WTC11 (cell line): ENCODE measurements at regions not wholly inside any gene's neighbourhood (a gene's known extent, or its start where the extent isn't known, plus 50 kb on each side); places are given as distances from the start of the nearest gene placed in this dataset.

Experiments used
- ATAC-seq: fragments of 200-7000 bp; cut with Tn5 transposase; 2 replicates; pipeline ENCODE4 v1.10.0; 2021; ENCODE audit warnings: mild to moderate bottlenecking, moderate library complexity
- CTCF ChIA-PET: fragments of 300-600 bp; sonication (Branson Sonifier 250); formaldehyde crosslinking; loops from one replicate; lab custom pipeline; 2021; ENCODE audit warnings: antibody characterized with exemption; lab: Charles Lee
- POLR2A ChIA-PET: fragments of 350-600 bp; sonication (Branson Sonifier 250); formaldehyde crosslinking; loops from one replicate; lab custom pipeline; 2021; ENCODE audit warnings: antibody characterized with exemption; lab: Charles Lee
- DNase-seq: peaks from one replicate; pipeline ENCODE4 v3.0.0; 2021; ENCODE audit warnings: low spot score
- H3K27ac Mint-ChIP-seq: 2 replicates; pipeline ENCODE4 v1.8.0; 2021; ENCODE audit warnings: mixed read lengths
- H3K27me3 Mint-ChIP-seq: 2 replicates; pipeline ENCODE4 v1.8.0; 2021; ENCODE audit warnings: low read depth, mild to moderate bottlenecking, moderate library complexity, mixed read lengths
- H3K36me3 Mint-ChIP-seq: 2 replicates; pipeline ENCODE4 v1.8.0; 2021; ENCODE audit warnings: mixed read lengths
- H3K4me1 Mint-ChIP-seq: 2 replicates; pipeline ENCODE4 v1.8.0; 2022; ENCODE audit warnings: mixed read lengths
- H3K4me3 Mint-ChIP-seq: 2 replicates; pipeline ENCODE4 v1.8.0; 2021; ENCODE audit warnings: mild to moderate bottlenecking, moderate library complexity, mixed read lengths
- H3K9me3 Mint-ChIP-seq: 2 replicates; pipeline ENCODE4 v1.8.0; 2021; ENCODE audit warnings: mixed read lengths
- ELF4 ChIP-seq: sonication (generic); formaldehyde crosslinking; IDR thresholded peaks from 2 replicates; pipeline ENCODE4 v1.8.1; 2022; ENCODE audit warnings: low read depth, mild to moderate bottlenecking, moderate library complexity, missing genetic modification reagents
- ESRRA ChIP-seq: sonication (generic); formaldehyde crosslinking; IDR thresholded peaks from 2 replicates; pipeline ENCODE4 v1.8.1; 2022; ENCODE audit warnings: mild to moderate bottlenecking, missing genetic modification reagents, borderline replicate concordance
- ETV6 ChIP-seq: sonication (generic); formaldehyde crosslinking; IDR thresholded peaks from 2 replicates; pipeline ENCODE4 v1.8.1; 2022; ENCODE audit warnings: mild to moderate bottlenecking, missing genetic modification reagents
- FOXK1 ChIP-seq: sonication (generic); formaldehyde crosslinking; IDR thresholded peaks from 2 replicates; pipeline ENCODE4 v1.8.0; 2022; ENCODE audit warnings: mild to moderate bottlenecking, moderate library complexity, missing genetic modification reagents
- NFATC4 ChIP-seq: fragments of 250-450 bp; sonication (Bioruptor Pico); IDR thresholded peaks from 2 replicates; pipeline ENCODE4 v1.9.0; 2021; ENCODE audit warnings: mild to moderate bottlenecking
- NFE2L1 ChIP-seq: sonication (generic); formaldehyde crosslinking; IDR thresholded peaks from 2 replicates; pipeline ENCODE4 v1.8.1; 2023; ENCODE audit warnings: missing genetic modification reagents
- NR3C1 ChIP-seq: sonication (generic); formaldehyde crosslinking; conservative IDR thresholded peaks from 2 replicates; pipeline ENCODE4 v1.8.1; 2023; ENCODE audit warnings: low read depth, mild to moderate bottlenecking, missing genetic modification reagents
- OVOL2 ChIP-seq: fragments of 250-450 bp; sonication (Bioruptor Pico); IDR thresholded peaks from 2 replicates; pipeline ENCODE4 v1.9.0; 2021; ENCODE audit warnings: mild to moderate bottlenecking, borderline replicate concordance
- SMAD3 ChIP-seq: sonication (generic); formaldehyde crosslinking; IDR thresholded peaks from 2 replicates; pipeline ENCODE4 v1.8.0; 2022; ENCODE audit warnings: missing genetic modification reagents, mild to moderate bottlenecking, borderline replicate concordance
- SOX15 ChIP-seq: fragments of 250-450 bp; sonication (Bioruptor Pico); IDR thresholded peaks from 2 replicates; pipeline ENCODE4 v1.9.0; 2021; ENCODE audit warnings: mild to moderate bottlenecking
- ZBTB21 ChIP-seq: sonication (generic); formaldehyde crosslinking; IDR thresholded peaks from 2 replicates; pipeline ENCODE4 v1.8.1; 2023; ENCODE audit warnings: mild to moderate bottlenecking, missing genetic modification reagents, borderline replicate concordance
- ZNF138 ChIP-seq: sonication (generic); formaldehyde crosslinking; conservative IDR thresholded peaks from 2 replicates; pipeline ENCODE4 v1.8.1; 2022; ENCODE audit warnings: mild to moderate bottlenecking, moderate library complexity, missing genetic modification reagents
- ZNF219 ChIP-seq: sonication (generic); formaldehyde crosslinking; IDR thresholded peaks from 2 replicates; pipeline ENCODE4 v1.8.0; 2023; ENCODE audit warnings: missing genetic modification reagents, mild to moderate bottlenecking, borderline replicate concordance
- ZNF671 ChIP-seq: fragments of 250-450 bp; sonication (Bioruptor Pico); IDR thresholded peaks from 2 replicates; pipeline ENCODE4 v1.8.0; 2021; ENCODE audit warnings: mild to moderate bottlenecking
- TF ChIP-seq, protein P1 (sequence below): fragments of 200-600 bp; IDR thresholded peaks from 2 replicates; pipeline ENCODE4 v1.8.0; 2022; ENCODE audit warnings: antibody characterized with exemption
- TF ChIP-seq, protein P2 (sequence below): sonication (generic); formaldehyde crosslinking; IDR thresholded peaks from 2 replicates; pipeline ENCODE4 v1.8.1; 2023; ENCODE audit warnings: mild to moderate bottlenecking, missing genetic modification reagents
- TF ChIP-seq, protein P3 (sequence below): sonication (generic); formaldehyde crosslinking; IDR thresholded peaks from 2 replicates; pipeline ENCODE4 v1.8.0; 2022; ENCODE audit warnings: missing genetic modification reagents
- TF ChIP-seq, protein P4 (sequence below): fragments of 250-450 bp; sonication (Bioruptor Pico); IDR thresholded peaks from 2 replicates; pipeline ENCODE4 v1.9.0; 2021; ENCODE audit warnings: mild to moderate bottlenecking
- TF ChIP-seq, protein P5 (sequence below): sonication (generic); formaldehyde crosslinking; IDR thresholded peaks from 2 replicates; pipeline ENCODE4 v1.8.1; 2022; ENCODE audit warnings: mild to moderate bottlenecking, missing genetic modification reagents, moderate library complexity, borderline replicate concordance
- TF ChIP-seq, protein P6 (sequence below): fragments of 250-450 bp; sonication (Bioruptor Pico); IDR thresholded peaks from 2 replicates; pipeline ENCODE4 v1.9.0; 2021; ENCODE audit warnings: mild to moderate bottlenecking, borderline replicate concordance

DNA sequence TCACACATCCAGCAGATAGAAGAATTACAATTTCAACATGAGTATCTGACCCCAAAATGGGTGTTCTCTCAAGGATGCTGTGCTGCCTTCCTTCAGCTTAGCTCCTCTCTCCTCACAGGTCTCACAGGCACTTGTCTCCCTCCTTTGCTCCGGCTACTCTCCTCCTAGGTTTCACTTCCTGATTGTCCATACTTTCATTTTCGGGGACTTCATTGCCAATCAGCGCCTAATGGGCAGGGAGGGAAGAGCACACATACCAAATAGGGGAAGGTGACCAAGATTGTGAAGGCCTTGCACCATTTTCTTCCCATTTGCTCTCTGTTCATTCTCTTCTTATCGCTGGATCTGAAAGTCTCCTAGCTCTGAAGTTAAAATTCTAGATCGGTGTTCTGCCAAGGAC, 125.4 kb upstream of the EOLA2 start (continued):
- TF ChIP-seq, protein P1, sequence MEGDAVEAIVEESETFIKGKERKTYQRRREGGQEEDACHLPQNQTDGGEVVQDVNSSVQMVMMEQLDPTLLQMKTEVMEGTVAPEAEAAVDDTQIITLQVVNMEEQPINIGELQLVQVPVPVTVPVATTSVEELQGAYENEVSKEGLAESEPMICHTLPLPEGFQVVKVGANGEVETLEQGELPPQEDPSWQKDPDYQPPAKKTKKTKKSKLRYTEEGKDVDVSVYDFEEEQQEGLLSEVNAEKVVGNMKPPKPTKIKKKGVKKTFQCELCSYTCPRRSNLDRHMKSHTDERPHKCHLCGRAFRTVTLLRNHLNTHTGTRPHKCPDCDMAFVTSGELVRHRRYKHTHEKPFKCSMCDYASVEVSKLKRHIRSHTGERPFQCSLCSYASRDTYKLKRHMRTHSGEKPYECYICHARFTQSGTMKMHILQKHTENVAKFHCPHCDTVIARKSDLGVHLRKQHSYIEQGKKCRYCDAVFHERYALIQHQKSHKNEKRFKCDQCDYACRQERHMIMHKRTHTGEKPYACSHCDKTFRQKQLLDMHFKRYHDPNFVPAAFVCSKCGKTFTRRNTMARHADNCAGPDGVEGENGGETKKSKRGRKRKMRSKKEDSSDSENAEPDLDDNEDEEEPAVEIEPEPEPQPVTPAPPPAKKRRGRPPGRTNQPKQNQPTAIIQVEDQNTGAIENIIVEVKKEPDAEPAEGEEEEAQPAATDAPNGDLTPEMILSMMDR = no peak
- no peak for TF ChIP-seq SOX15
- no peak for TF ChIP-seq NR3C1
- TF ChIP-seq ZBTB21 (CRISPR knock-in tag) = no peak
- TF ChIP-seq ETV6 (CRISPR knock-in tag) = no peak
- no peak for TF ChIP-seq NFATC4 (CRISPR knock-in tag)
- TF ChIP-seq SMAD3 = no peak
- TF ChIP-seq, protein P2, sequence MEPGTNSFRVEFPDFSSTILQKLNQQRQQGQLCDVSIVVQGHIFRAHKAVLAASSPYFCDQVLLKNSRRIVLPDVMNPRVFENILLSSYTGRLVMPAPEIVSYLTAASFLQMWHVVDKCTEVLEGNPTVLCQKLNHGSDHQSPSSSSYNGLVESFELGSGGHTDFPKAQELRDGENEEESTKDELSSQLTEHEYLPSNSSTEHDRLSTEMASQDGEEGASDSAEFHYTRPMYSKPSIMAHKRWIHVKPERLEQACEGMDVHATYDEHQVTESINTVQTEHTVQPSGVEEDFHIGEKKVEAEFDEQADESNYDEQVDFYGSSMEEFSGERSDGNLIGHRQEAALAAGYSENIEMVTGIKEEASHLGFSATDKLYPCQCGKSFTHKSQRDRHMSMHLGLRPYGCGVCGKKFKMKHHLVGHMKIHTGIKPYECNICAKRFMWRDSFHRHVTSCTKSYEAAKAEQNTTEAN (CRISPR knock-in tag) = no peak
- no peak for TF ChIP-seq ZNF671 (CRISPR knock-in tag)

DNA sequence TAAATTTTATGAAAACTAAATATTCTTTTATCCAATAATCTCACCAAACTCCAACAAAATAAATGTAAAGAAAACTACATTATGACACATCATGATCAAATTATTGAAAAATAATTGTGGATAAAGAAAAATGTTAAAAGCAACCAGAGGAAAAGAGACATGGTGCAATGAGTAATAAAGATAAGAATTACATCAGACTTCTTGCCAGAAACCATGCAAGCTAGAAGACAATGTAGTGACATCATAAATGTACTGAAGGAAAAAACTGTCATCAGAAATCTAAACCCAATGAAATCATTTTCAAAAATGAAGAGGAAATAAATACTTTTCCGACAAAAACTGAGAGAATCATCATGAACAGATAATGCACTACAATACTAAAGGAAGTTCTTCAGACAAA, 135.9 kb upstream of the EOLA2 start:
- Mint-ChIP-seq H3K27me3 (peaks cover 3% of the 10 kb centered on the region), H3K9me3 (no peaks in the 10 kb centered on the region), H3K4me1 (no peaks in the 10 kb centered on the region), H3K27ac (no peak overlapping the region), H3K36me3 (no peaks in the 10 kb centered on the region), H3K4me3 (no peak overlapping the region)
- DNase-seq (no peak), ATAC-seq (no peak)
- ChIA-PET CTCF (no interaction called here), POLR2A (no interaction called here)
- TF ChIP-seq ELF4 (CRISPR knock-in tag) = no peak
- no peak for TF ChIP-seq OVOL2 (CRISPR knock-in tag)
- no peak for TF ChIP-seq FOXK1
- no peak for TF ChIP-seq SMAD3
- TF ChIP-seq NFE2L1 (CRISPR knock-in tag) = no peak
- TF ChIP-seq ZNF219 (CRISPR knock-in tag) = no peak
- TF ChIP-seq, protein P3, sequence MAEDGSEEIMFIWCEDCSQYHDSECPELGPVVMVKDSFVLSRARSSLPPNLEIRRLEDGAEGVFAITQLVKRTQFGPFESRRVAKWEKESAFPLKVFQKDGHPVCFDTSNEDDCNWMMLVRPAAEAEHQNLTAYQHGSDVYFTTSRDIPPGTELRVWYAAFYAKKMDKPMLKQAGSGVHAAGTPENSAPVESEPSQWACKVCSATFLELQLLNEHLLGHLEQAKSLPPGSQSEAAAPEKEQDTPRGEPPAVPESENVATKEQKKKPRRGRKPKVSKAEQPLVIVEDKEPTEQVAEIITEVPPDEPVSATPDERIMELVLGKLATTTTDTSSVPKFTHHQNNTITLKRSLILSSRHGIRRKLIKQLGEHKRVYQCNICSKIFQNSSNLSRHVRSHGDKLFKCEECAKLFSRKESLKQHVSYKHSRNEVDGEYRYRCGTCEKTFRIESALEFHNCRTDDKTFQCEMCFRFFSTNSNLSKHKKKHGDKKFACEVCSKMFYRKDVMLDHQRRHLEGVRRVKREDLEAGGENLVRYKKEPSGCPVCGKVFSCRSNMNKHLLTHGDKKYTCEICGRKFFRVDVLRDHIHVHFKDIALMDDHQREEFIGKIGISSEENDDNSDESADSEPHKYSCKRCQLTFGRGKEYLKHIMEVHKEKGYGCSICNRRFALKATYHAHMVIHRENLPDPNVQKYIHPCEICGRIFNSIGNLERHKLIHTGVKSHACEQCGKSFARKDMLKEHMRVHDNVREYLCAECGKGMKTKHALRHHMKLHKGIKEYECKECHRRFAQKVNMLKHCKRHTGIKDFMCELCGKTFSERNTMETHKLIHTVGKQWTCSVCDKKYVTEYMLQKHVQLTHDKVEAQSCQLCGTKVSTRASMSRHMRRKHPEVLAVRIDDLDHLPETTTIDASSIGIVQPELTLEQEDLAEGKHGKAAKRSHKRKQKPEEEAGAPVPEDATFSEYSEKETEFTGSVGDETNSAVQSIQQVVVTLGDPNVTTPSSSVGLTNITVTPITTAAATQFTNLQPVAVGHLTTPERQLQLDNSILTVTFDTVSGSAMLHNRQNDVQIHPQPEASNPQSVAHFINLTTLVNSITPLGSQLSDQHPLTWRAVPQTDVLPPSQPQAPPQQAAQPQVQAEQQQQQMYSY (CRISPR knock-in tag) = no peak
- TF ChIP-seq ZNF138 (CRISPR knock-in tag) = no peak
- TF ChIP-seq, protein P4, sequence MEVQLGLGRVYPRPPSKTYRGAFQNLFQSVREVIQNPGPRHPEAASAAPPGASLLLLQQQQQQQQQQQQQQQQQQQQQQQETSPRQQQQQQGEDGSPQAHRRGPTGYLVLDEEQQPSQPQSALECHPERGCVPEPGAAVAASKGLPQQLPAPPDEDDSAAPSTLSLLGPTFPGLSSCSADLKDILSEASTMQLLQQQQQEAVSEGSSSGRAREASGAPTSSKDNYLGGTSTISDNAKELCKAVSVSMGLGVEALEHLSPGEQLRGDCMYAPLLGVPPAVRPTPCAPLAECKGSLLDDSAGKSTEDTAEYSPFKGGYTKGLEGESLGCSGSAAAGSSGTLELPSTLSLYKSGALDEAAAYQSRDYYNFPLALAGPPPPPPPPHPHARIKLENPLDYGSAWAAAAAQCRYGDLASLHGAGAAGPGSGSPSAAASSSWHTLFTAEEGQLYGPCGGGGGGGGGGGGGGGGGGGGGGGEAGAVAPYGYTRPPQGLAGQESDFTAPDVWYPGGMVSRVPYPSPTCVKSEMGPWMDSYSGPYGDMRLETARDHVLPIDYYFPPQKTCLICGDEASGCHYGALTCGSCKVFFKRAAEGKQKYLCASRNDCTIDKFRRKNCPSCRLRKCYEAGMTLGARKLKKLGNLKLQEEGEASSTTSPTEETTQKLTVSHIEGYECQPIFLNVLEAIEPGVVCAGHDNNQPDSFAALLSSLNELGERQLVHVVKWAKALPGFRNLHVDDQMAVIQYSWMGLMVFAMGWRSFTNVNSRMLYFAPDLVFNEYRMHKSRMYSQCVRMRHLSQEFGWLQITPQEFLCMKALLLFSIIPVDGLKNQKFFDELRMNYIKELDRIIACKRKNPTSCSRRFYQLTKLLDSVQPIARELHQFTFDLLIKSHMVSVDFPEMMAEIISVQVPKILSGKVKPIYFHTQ (CRISPR knock-in tag) = no peak
- TF ChIP-seq ESRRA (CRISPR knock-in tag) = no peak
- TF ChIP-seq, protein P5, sequence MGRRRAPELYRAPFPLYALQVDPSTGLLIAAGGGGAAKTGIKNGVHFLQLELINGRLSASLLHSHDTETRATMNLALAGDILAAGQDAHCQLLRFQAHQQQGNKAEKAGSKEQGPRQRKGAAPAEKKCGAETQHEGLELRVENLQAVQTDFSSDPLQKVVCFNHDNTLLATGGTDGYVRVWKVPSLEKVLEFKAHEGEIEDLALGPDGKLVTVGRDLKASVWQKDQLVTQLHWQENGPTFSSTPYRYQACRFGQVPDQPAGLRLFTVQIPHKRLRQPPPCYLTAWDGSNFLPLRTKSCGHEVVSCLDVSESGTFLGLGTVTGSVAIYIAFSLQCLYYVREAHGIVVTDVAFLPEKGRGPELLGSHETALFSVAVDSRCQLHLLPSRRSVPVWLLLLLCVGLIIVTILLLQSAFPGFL = no peak
- TF ChIP-seq, protein P6, sequence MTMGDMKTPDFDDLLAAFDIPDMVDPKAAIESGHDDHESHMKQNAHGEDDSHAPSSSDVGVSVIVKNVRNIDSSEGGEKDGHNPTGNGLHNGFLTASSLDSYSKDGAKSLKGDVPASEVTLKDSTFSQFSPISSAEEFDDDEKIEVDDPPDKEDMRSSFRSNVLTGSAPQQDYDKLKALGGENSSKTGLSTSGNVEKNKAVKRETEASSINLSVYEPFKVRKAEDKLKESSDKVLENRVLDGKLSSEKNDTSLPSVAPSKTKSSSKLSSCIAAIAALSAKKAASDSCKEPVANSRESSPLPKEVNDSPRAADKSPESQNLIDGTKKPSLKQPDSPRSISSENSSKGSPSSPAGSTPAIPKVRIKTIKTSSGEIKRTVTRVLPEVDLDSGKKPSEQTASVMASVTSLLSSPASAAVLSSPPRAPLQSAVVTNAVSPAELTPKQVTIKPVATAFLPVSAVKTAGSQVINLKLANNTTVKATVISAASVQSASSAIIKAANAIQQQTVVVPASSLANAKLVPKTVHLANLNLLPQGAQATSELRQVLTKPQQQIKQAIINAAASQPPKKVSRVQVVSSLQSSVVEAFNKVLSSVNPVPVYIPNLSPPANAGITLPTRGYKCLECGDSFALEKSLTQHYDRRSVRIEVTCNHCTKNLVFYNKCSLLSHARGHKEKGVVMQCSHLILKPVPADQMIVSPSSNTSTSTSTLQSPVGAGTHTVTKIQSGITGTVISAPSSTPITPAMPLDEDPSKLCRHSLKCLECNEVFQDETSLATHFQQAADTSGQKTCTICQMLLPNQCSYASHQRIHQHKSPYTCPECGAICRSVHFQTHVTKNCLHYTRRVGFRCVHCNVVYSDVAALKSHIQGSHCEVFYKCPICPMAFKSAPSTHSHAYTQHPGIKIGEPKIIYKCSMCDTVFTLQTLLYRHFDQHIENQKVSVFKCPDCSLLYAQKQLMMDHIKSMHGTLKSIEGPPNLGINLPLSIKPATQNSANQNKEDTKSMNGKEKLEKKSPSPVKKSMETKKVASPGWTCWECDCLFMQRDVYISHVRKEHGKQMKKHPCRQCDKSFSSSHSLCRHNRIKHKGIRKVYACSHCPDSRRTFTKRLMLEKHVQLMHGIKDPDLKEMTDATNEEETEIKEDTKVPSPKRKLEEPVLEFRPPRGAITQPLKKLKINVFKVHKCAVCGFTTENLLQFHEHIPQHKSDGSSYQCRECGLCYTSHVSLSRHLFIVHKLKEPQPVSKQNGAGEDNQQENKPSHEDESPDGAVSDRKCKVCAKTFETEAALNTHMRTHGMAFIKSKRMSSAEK (CRISPR knock-in tag) = no peak
